Duodenal mucosa (tissue), 2 donors: ENCODE measurements at regions not wholly inside any gene's neighbourhood (a gene's known extent, or its start where the extent isn't known, plus 50 kb on each side); places are given as distances from the start of the nearest gene placed in this dataset.
"Not testable (repeated sequence)": the region's sequence is repeated elsewhere in the genome, so short reads cannot be mapped to it uniquely, and the experiment has no call there.

Experiments used
- H3K27ac ChIP-seq: one replicate; pipeline ENCODE4 v1.7.0; 2013; ENCODE audit warnings: low read depth, low read length
- H3K27me3 ChIP-seq, 2 donors: one replicate each; pipeline ENCODE4 v1.7.0; 2013; ENCODE audit warnings: low read length in 2 of 2, control low read depth in 1 of 2; ENCODE audit not compliant: insufficient read depth in 2 of 2, control insufficient read depth in 1 of 2
- H3K36me3 ChIP-seq, 2 donors: one replicate each; pipeline ENCODE4 v1.7.0; 2013; ENCODE audit warnings: low read length in 2 of 2, control low read depth in 1 of 2; ENCODE audit not compliant: insufficient read depth in 2 of 2, control insufficient read depth in 1 of 2
- H3K4me1 ChIP-seq, 2 donors: one replicate each; pipeline ENCODE4 v1.7.0; 2013; ENCODE audit warnings: low read length in 2 of 2, control low read depth in 1 of 2; ENCODE audit not compliant: insufficient read depth in 2 of 2, control insufficient read depth in 1 of 2
- H3K4me3 ChIP-seq, 2 donors: one replicate each; pipeline ENCODE4 v1.7.0; 2013; ENCODE audit warnings: low read length in 2 of 2, low read depth in 1 of 2
- H3K9ac ChIP-seq, 2 donors: one replicate each; pipeline ENCODE4 v1.7.0; 2013; ENCODE audit warnings: low read length in 2 of 2, low read depth in 1 of 2
- H3K9me3 ChIP-seq, 2 donors: one replicate each; pipeline ENCODE4 v1.7.0; 2013; ENCODE audit warnings: low read length in 2 of 2, control low read depth in 1 of 2; ENCODE audit not compliant: control insufficient read depth in 1 of 2

GRCh38 chr10:130934293-130935127 lies 377.0 kb downstream of the TCERG1L start:
- Histone ChIP-seq H3K9me3 (no peaks in the 10 kb centered on the region), H3K4me3 (no peak overlapping the region), H3K4me1 (no peaks in the 10 kb centered on the region), H3K9ac (no peak overlapping the region), H3K27me3 (no peaks in the 10 kb centered on the region), H3K36me3 (no peaks in the 10 kb centered on the region), H3K27ac (no peak overlapping the region)

GRCh38 chr10:130935128-130935439 lies 376.4 kb downstream of the TCERG1L start:
- H3K4me3 ChIP-seq = no peak overlapping the region
- H3K9ac ChIP-seq = no peak overlapping the region
- no peaks in the 10 kb centered on the region for H3K9me3 ChIP-seq
- no peaks in the 10 kb centered on the region for H3K4me1 ChIP-seq
- no peaks in the 10 kb centered on the region for H3K36me3 ChIP-seq
- H3K27ac ChIP-seq = no peak overlapping the region
- H3K27me3 ChIP-seq = no peaks in the 10 kb centered on the region

DNA sequence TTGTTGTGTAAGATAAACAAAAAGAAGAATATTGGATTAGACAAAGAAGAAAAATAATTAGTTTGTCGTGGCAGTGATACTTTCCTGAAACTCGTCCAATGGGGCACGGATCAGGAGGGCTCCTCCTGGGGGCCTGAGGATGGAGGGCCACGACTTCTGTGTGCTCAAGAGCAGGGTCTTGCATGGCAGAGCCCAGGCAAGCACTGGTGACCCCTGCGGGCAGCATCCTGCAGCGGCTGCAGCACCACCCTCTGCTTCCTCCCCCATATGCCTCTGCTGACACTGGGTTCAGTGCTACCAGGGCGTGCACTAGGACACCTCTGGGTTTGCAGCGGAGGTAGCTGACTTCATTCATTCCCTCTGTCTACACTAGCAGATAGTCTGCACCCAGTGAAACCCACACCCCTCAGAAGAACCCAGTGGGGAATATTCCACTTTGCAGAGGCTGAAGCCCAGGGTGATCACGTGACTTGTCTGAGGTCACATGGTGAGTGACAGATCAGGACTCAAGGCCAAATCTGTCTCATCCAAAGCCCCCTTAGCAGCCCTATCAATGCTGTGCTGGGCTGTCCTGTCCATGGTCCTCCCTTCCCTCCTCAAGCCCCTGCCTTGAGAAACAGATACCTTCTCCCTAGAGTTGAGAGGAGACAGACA lies 375.5 kb downstream of the TCERG1L start:
- no peaks in the 10 kb centered on the region for H3K4me1 ChIP-seq
- no peaks in the 10 kb centered on the region for H3K36me3 ChIP-seq
- no peaks in the 10 kb centered on the region for H3K27me3 ChIP-seq
- no peak overlapping the region for H3K27ac ChIP-seq
- no peak overlapping the region for H3K9ac ChIP-seq
- no peaks in the 10 kb centered on the region for H3K9me3 ChIP-seq
- no peak overlapping the region for H3K4me3 ChIP-seq

- H3K9ac ChIP-seq = no peak overlapping the region
- no peaks in the 10 kb centered on the region for H3K9me3 ChIP-seq
- H3K27ac ChIP-seq = no peak overlapping the region
- H3K4me1 ChIP-seq = no peaks in the 10 kb centered on the region
- H3K4me3 ChIP-seq = no peak overlapping the region
- no peaks in the 10 kb centered on the region for H3K27me3 ChIP-seq
- H3K36me3 ChIP-seq = no peaks in the 10 kb centered on the region
Measured at GRCh38 chr10:130936851-130937250, 374.7 kb downstream of the TCERG1L start.

DNA sequence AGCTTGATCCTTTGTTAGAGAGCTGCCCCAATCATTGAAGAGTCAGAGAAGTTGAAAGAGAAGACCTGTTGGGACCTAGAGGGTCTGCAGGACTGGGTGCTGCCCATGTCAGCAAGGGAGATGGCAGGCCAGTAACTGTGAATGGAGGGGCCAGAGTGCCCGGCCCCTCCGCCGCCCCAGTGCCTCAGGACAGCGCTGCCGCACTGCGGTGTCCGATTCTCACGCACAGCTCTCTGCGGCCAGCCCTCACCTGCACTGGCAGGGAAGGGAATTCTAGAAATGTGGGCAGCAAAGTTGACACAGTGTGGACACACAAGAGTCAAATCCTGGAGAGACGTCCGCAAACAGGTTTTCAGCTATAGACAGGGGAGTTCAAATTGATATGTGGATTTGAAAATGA lies 373.5 kb downstream of the TCERG1L start:
- H3K9me3 ChIP-seq = no peaks in the 10 kb centered on the region
- no peaks in the 10 kb centered on the region for H3K36me3 ChIP-seq
- H3K4me3 ChIP-seq = no peak overlapping the region
- no peak overlapping the region for H3K9ac ChIP-seq
- H3K27me3 ChIP-seq = no peaks in the 10 kb centered on the region
- no peak overlapping the region for H3K27ac ChIP-seq
- H3K4me1 ChIP-seq = no peaks in the 10 kb centered on the region

- H3K4me1 ChIP-seq, H3K27me3 ChIP-seq, H3K4me3 ChIP-seq, H3K27ac ChIP-seq, H3K9me3 ChIP-seq, H3K36me3 ChIP-seq, H3K9ac ChIP-seq: not testable (repeated sequence)
Measured at GRCh38 chr10:130938891-130939290, 372.6 kb downstream of the TCERG1L start.

DNA sequence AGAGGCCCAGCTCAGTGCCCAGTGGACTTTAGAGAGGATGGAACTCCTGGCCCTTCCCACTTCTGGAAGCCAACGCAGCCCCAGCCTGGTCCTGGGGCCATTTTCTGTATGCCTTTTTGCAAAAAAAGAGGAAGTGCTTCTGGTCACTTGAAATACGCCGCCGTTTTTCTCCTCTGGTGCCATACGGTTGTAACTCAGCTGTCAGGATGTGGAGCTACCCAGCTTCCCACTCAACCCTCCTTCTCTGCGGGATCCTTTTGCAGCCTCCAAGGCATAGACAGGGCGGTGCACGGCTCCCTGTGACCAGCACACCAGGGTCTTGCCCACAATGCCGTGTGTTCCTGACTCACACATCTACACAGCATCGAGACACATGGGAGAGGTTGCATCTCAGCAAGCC lies 369.6 kb downstream of the TCERG1L start:
- Histone ChIP-seq H3K9me3 (no peaks in the 10 kb centered on the region), H3K9ac (no peak overlapping the region), H3K4me3 (no peak overlapping the region), H3K27me3 (no peaks in the 10 kb centered on the region), H3K36me3 (no peaks in the 10 kb centered on the region), H3K27ac (no peak overlapping the region), H3K4me1 (no peaks in the 10 kb centered on the region)

GRCh38 chr10:130952086-130952485 lies 359.4 kb downstream of the TCERG1L start:
- Histone ChIP-seq H3K4me1 (no peaks in the 10 kb centered on the region), H3K27me3 (no peaks in the 10 kb centered on the region), H3K9me3 (no peaks in the 10 kb centered on the region), H3K36me3 (no peaks in the 10 kb centered on the region), H3K4me3 (no peak overlapping the region), H3K9ac (no peak overlapping the region), H3K27ac (no peak overlapping the region)

GRCh38 chr10:130954326-130954905 lies 357.1 kb downstream of the TCERG1L start:
- Histone ChIP-seq H3K27me3 (no peaks in the 10 kb centered on the region), H3K9ac (no peak overlapping the region), H3K9me3 (no peaks in the 10 kb centered on the region), H3K4me1 (no peaks in the 10 kb centered on the region), H3K36me3 (no peaks in the 10 kb centered on the region), H3K27ac (no peak overlapping the region), H3K4me3 (no peak overlapping the region)

- Histone ChIP-seq H3K9ac (no peak overlapping the region), H3K4me1 (no peaks in the 10 kb centered on the region)
Measured at GRCh38 chr10:130956251-130956650, 355.3 kb downstream of the TCERG1L start.

More at GRCh38 chr10:130956251-130956650, 355.3 kb downstream of the TCERG1L start:
- Histone ChIP-seq H3K27me3 (no peaks in the 10 kb centered on the region), H3K36me3 (no peaks in the 10 kb centered on the region), H3K4me3 (no peak overlapping the region), H3K9me3 (no peaks in the 10 kb centered on the region), H3K27ac (no peak overlapping the region)
